MM.1S (cell line): ENCODE measurements at regions not wholly inside any gene's neighbourhood (a gene's known extent, or its start where the extent isn't known, plus 50 kb on each side); places are given as distances from the start of the nearest gene placed in this dataset.
A peak's percentile ranks its signal among the peaks of the same experiment; 100 is the strongest.

Source experiments
- DNase-seq: peaks from one replicate; pipeline ENCODE4 v3.0.0-alpha.2; 2015
- H2AFZ ChIP-seq: fragments of 300-600 bp; sonication (generic); 2 replicates; pipeline ENCODE4 v1.6.0; 2016; ENCODE audit warnings: antibody characterized with exemption, low read length
- H3F3A ChIP-seq: fragments of 300-600 bp; sonication (generic); 2 replicates; pipeline ENCODE4 v1.6.1; 2016; ENCODE audit warnings: mild to moderate bottlenecking, antibody characterized with exemption, low read length, moderate library complexity, mixed read lengths; ENCODE audit not compliant: insufficient read depth
- H3K27ac ChIP-seq: fragments of 300-600 bp; sonication (generic); 2 replicates; pipeline ENCODE4 v1.5.1; 2016; ENCODE audit warnings: mild to moderate bottlenecking, low read length
- H3K27me3 ChIP-seq: fragments of 300-600 bp; sonication (generic); replicated peaks from 2 replicates; pipeline ENCODE4 v1.6.0; 2016; ENCODE audit warnings: low read length; ENCODE audit not compliant: insufficient read depth
- H3K36me3 ChIP-seq: fragments of 300-600 bp; sonication (generic); replicated peaks from 2 replicates; pipeline ENCODE4 v1.6.1; 2016; ENCODE audit warnings: mild to moderate bottlenecking, low read length, mixed read lengths; ENCODE audit not compliant: insufficient read depth
- H3K4me1 ChIP-seq: fragments of 300-600 bp; sonication (generic); 2 replicates; pipeline ENCODE4 v1.6.1; 2016; ENCODE audit warnings: low read length, mixed read lengths
- H3K4me2 ChIP-seq: fragments of 300-600 bp; sonication (generic); 2 replicates; pipeline ENCODE4 v1.6.0; 2016; ENCODE audit warnings: low read depth, low read length
- H3K4me3 ChIP-seq: fragments of 300-600 bp; sonication (generic); 2 replicates; pipeline ENCODE4 v1.5.1; 2016; ENCODE audit warnings: low read length, mixed read lengths
- H3K79me2 ChIP-seq: fragments of 300-600 bp; sonication (generic); 2 replicates; pipeline ENCODE4 v1.6.1; 2016; ENCODE audit warnings: mixed run types, low read length, mixed read lengths
- H3K9ac ChIP-seq: fragments of 300-600 bp; sonication (generic); 2 replicates; pipeline ENCODE4 v1.6.1; 2016; ENCODE audit warnings: low read length, mixed read lengths
- H3K9me2 ChIP-seq: fragments of 300-600 bp; sonication (generic); replicated peaks from 2 replicates; pipeline ENCODE4 v1.6.1; 2016; ENCODE audit warnings: mild to moderate bottlenecking, low read length, mixed read lengths; ENCODE audit not compliant: insufficient read depth
- H3K9me3 ChIP-seq: fragments of 300-600 bp; sonication (generic); replicated peaks from 2 replicates; pipeline ENCODE4 v1.6.1; 2016; ENCODE audit warnings: mild to moderate bottlenecking, low read length, mixed read lengths; ENCODE audit not compliant: insufficient read depth
- H4K20me1 ChIP-seq: fragments of 300-600 bp; sonication (generic); 2 replicates; pipeline ENCODE4 v1.6.1; 2016; ENCODE audit warnings: mild to moderate bottlenecking, low read length, moderate library complexity, mixed read lengths; ENCODE audit not compliant: insufficient read depth
- EZH2 ChIP-seq: fragments of 300-600 bp; sonication (generic); optimal IDR thresholded peaks from 2 replicates; pipeline ENCODE3; 2017; ENCODE audit warnings: low read depth, mild to moderate bottlenecking, antibody characterized with exemption, low read length, mixed read lengths
- EZH2phosphoT487 ChIP-seq: fragments of 300-600 bp; sonication (generic); IDR thresholded peaks from 2 replicates; pipeline ENCODE4 v1.6.1; 2018; ENCODE audit warnings: antibody characterized with exemption, low read length
- TF ChIP-seq, protein P1 (sequence below): fragments of 300-600 bp; sonication (generic); IDR thresholded peaks from 2 replicates; pipeline ENCODE4 v1.5.1; 2016; ENCODE audit warnings: antibody characterized with exemption, low read length, mixed read lengths

DNA sequence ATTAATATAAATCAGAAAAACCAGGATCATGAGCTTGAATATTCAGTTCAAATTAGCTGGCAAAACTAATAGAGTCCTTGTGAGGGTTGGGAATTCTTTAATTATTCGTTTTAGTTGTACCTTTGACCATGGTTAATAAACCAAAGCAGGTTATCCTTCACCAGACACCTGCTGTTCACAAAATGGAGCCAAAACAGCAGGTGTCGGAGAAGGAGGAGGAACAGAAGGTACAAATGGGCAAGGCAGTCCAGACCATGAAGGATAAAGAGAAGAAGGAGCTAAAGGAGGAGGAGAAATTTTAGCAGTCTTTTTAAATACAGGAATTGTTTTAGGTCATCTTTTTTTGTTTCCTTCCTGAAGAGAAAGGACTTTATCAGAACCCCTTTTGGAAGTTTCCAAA, 106.1 kb downstream of the NHLRC3 start:
- no peak overlapping the region for H2AFZ ChIP-seq
- H3K4me2 ChIP-seq: no peak overlapping the region

DNA sequence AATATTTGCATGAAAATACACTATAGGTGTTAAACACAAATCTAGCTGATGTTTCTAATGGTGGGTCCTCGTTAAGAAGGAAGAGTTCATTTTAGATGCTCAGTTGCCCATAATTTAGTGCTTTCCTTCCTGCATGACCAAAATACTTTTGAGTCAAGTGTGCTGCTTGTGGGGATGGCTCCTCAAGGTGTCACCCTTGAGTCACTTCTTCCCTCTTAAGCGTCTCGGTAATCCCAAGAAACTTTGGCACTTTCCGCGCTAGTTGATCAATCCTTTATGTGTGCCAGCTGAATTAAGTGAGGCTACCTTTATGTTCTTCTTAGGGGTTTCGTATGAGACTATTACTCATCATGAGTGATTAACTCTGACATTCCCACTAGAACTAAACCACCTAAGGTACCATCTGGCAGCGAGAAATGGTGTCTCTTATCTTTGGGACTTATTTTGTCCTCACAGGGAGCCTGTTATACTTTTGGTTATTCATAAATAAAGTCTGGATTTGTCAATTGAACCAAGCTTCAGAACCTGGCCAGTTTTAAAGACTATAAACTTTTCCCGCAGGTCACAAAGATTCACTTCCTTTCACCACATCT, 106.8 kb downstream of the NHLRC3 start:
- DNase-seq: peak; percentile 7
- no peak overlapping the region for H3K27ac ChIP-seq

More for the DNA sequence above, 106.1 kb downstream of the NHLRC3 start:
- Histone ChIP-seq H3F3A (no peaks in the 10 kb centered on the region), H3K9me3 (no peaks in the 10 kb centered on the region), H3K9me2 (no peaks in the 10 kb centered on the region), H3K36me3 (no peaks in the 10 kb centered on the region), H3K9ac (no peak overlapping the region), H3K27ac (no peak overlapping the region), H3K4me3 (no peak overlapping the region), H3K27me3 (no peaks in the 10 kb centered on the region), H3K4me1 (no peaks in the 10 kb centered on the region), H3K79me2 (no peaks in the 10 kb centered on the region), H4K20me1 (no peaks in the 10 kb centered on the region)
- TF ChIP-seq, protein P1, sequence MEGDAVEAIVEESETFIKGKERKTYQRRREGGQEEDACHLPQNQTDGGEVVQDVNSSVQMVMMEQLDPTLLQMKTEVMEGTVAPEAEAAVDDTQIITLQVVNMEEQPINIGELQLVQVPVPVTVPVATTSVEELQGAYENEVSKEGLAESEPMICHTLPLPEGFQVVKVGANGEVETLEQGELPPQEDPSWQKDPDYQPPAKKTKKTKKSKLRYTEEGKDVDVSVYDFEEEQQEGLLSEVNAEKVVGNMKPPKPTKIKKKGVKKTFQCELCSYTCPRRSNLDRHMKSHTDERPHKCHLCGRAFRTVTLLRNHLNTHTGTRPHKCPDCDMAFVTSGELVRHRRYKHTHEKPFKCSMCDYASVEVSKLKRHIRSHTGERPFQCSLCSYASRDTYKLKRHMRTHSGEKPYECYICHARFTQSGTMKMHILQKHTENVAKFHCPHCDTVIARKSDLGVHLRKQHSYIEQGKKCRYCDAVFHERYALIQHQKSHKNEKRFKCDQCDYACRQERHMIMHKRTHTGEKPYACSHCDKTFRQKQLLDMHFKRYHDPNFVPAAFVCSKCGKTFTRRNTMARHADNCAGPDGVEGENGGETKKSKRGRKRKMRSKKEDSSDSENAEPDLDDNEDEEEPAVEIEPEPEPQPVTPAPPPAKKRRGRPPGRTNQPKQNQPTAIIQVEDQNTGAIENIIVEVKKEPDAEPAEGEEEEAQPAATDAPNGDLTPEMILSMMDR: no peak
- TF ChIP-seq EZH2 (no peak), EZH2phosphoT487 (no peak)
- no peak for DNase-seq

DNA sequence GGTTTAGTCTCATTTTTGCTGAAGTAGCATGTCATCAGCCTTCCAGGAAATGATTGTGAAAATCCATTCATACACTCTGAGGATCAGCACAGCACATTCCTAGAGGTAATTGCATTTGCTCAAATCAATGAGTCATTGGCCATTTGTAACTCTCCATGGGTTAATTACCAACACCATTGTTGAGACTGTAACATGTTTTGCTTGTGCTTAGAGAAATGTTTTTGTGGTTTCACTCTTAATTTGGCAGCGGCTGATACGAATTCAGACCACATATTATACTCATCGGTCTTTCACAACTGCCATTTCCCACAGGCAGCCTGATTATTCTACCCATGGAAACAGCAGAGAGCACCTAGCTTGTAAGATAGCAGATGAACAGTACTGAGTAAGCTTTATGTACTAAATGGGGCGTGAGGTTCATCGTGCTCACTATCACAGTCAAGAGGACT, 110.3 kb downstream of the NHLRC3 start:
- Histone ChIP-seq H3K36me3 (no peaks in the 10 kb centered on the region), H2AFZ (no peak overlapping the region), H3K4me1 (no peaks in the 10 kb centered on the region), H3K9me3 (no peaks in the 10 kb centered on the region), H3K4me2 (no peak overlapping the region), H3K4me3 (no peak overlapping the region), H3K27ac (no peak overlapping the region), H4K20me1 (no peaks in the 10 kb centered on the region), H3F3A (no peaks in the 10 kb centered on the region), H3K9ac (no peak overlapping the region), H3K79me2 (no peaks in the 10 kb centered on the region), H3K27me3 (no peaks in the 10 kb centered on the region), H3K9me2 (no peaks in the 10 kb centered on the region)
- DNase-seq: no peak
- TF ChIP-seq EZH2: no peak
- TF ChIP-seq, protein P1: no peak
- no peak for TF ChIP-seq EZH2phosphoT487

More for the DNA sequence above, 106.8 kb downstream of the NHLRC3 start:
- no peaks in the 10 kb centered on the region for H3K9me3 ChIP-seq
- no peak overlapping the region for H3K9ac ChIP-seq
- H3K4me1 ChIP-seq: no peaks in the 10 kb centered on the region
- no peaks in the 10 kb centered on the region for H3F3A ChIP-seq
- H3K4me3 ChIP-seq: no peak overlapping the region
- no peak overlapping the region for H2AFZ ChIP-seq
- no peaks in the 10 kb centered on the region for H3K79me2 ChIP-seq
- H3K4me2 ChIP-seq: no peak overlapping the region
- no peak for TF ChIP-seq EZH2
- TF ChIP-seq, protein P1: peak; percentile 39
- TF ChIP-seq EZH2phosphoT487: no peak
- no peaks in the 10 kb centered on the region for H3K36me3 ChIP-seq
- H3K27me3 ChIP-seq: no peaks in the 10 kb centered on the region
- no peaks in the 10 kb centered on the region for H4K20me1 ChIP-seq
- no peaks in the 10 kb centered on the region for H3K9me2 ChIP-seq
